PC-9 (cell line): ENCODE measurements at regions not wholly inside any gene's neighbourhood (a gene's known extent, or its start where the extent isn't known, plus 50 kb on each side); places are given as distances from the start of the nearest gene placed in this dataset.
"Not testable (repeated sequence)": the region's sequence is repeated elsewhere in the genome, so short reads cannot be mapped to it uniquely, and the experiment has no call there.

Experiments
- BruUV-seq: library from RNA; stranded (reverse); fragments of 400-500 nt; replicated peaks from 2 replicates; lab custom pipeline; 2021; lab: Mats Ljungman, UMichigan
- CTCF ChIA-PET: fragments of 300-600 bp; sonication (Branson Sonifier 250); formaldehyde crosslinking; loops from one replicate; lab custom pipeline; 2022; ENCODE audit warnings: antibody characterized with exemption; lab: Charles Lee
- POLR2A ChIA-PET: fragments of 300-600 bp; sonication (Branson Sonifier 250); formaldehyde crosslinking; loops from one replicate; lab custom pipeline; 2022; ENCODE audit warnings: antibody characterized with exemption; ENCODE audit not compliant: unreplicated experiment; lab: Charles Lee
- DNase-seq, 2 experiments: peaks; one replicate each; pipeline versions ENCODE4 v3.0.0 to v3.0.0-alpha.2; 2015 to 2022; ENCODE audit warnings: mixed read lengths in 1 of 2
- H2AFZ ChIP-seq: fragments of 200-600 bp; sonication (generic); 2 replicates; pipeline ENCODE4 v1.8.1; 2017; ENCODE audit warnings: antibody characterized with exemption
- H3F3A ChIP-seq: fragments of 200-600 bp; sonication (generic); 2 replicates; pipeline ENCODE4 v1.8.1; 2017; ENCODE audit warnings: antibody characterized with exemption, mild to moderate bottlenecking, low read depth; ENCODE audit not compliant: insufficient read depth
- H3K27ac ChIP-seq: fragments of 200-600 bp; sonication (generic); 2 replicates; pipeline ENCODE4 v1.6.1; 2016; ENCODE audit warnings: mixed run types
- H3K27me3 ChIP-seq: fragments of 200-600 bp; sonication (generic); 2 replicates; pipeline ENCODE4 v1.6.1; 2016; ENCODE audit warnings: low read depth, mixed run types; ENCODE audit not compliant: insufficient read depth
- H3K36me3 ChIP-seq: fragments of 200-600 bp; sonication (generic); 2 replicates; pipeline ENCODE4 v1.6.1; 2016; ENCODE audit warnings: low read depth, mixed run types
- H3K4me1 ChIP-seq: fragments of 200-600 bp; sonication (generic); replicated peaks from 2 replicates; pipeline ENCODE4 v1.6.1; 2016; ENCODE audit warnings: mixed run types; ENCODE audit not compliant: insufficient read depth
- H3K4me2 ChIP-seq: fragments of 200-600 bp; sonication (generic); 2 replicates; pipeline ENCODE4 v1.6.1; 2017; ENCODE audit warnings: mixed run types
- H3K4me3 ChIP-seq: fragments of 200-600 bp; sonication (generic); 2 replicates; pipeline ENCODE4 v1.6.1; 2016; ENCODE audit warnings: mixed run types
- H3K79me2 ChIP-seq: fragments of 200-600 bp; sonication (generic); 2 replicates; pipeline ENCODE4 v1.6.1; 2017; ENCODE audit warnings: low read depth, mixed run types
- H3K9me2 ChIP-seq: fragments of 200-600 bp; sonication (generic); 2 replicates; pipeline ENCODE4 v1.8.1; 2017; ENCODE audit warnings: mild to moderate bottlenecking; ENCODE audit not compliant: insufficient read depth
- H3K9me3 ChIP-seq: fragments of 200-600 bp; sonication (generic); 2 replicates; pipeline ENCODE4 v1.8.1; 2016; ENCODE audit warnings: low read depth; ENCODE audit not compliant: insufficient read depth
- H4K20me1 ChIP-seq: fragments of 200-600 bp; sonication (generic); 2 replicates; pipeline ENCODE4 v1.8.1; 2017; ENCODE audit not compliant: insufficient read depth
- CTCF ChIP-seq: fragments of 200-600 bp; sonication (generic); conservative IDR thresholded peaks from 2 replicates; pipeline ENCODE4 v1.6.1; 2017; ENCODE audit warnings: mixed run types, antibody characterized with exemption, mild to moderate bottlenecking, moderate library complexity
- EZH2 ChIP-seq: fragments of 200-600 bp; sonication (generic); IDR thresholded peaks from 2 replicates; pipeline ENCODE4 v1.8.0; 2017; ENCODE audit warnings: antibody characterized with exemption, low read depth
- intact Hi-C: fragments of 100-400 bp; cut with micrococcal nuclease; formaldehyde crosslinking; loops from one replicate; pipeline ENCODE4 v1.10.0; 2022; ENCODE audit not compliant: unreplicated experiment

DNA sequence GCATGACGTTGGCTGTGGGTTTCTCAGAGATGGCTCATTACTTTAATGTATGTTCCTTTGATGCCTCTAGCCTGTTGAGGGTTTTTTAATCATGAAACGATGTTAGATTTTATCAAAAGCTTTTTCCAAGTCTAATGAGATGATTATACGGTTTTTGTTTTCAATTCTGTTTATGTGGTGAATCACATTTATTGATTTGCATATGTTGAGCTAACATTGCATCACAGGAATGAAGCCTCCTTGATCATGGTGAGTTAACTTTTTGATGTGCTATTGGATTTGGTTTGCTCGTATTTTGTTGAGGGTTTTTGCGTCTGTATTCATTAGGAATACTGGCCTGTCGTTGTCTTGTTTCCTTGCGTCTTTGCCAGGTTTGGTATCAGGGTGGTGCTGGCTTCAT is 52.3 kb upstream of the PTPN12 start:
- Histone ChIP-seq H3K9me2 (no peaks in the 10 kb centered on the region), H3K27ac (no peak overlapping the region), H4K20me1 (no peaks in the 10 kb centered on the region), H3K27me3 (no peaks in the 10 kb centered on the region), H3K9me3 (no peaks in the 10 kb centered on the region), H3K4me1 (peaks cover 31% of the 10 kb centered on the region), H3F3A (peaks cover 33% of the 10 kb centered on the region), H3K36me3 (no peaks in the 10 kb centered on the region), H3K79me2 (no peaks in the 10 kb centered on the region), H3K4me2 (no peak overlapping the region), H3K4me3 (no peak overlapping the region), H2AFZ (no peak overlapping the region)
- DNase-seq, result no peak
- intact Hi-C loops, result loop anchor here (5.0 kb wide), 1 partner anchor 57 kb away; no protein-coding TSS in a partner anchor
- no peak for TF ChIP-seq EZH2
- BruUV-seq, result no TSS peak
- ChIA-PET CTCF (no interaction called here), POLR2A (no interaction called here)

GRCh38 chr7:77482015-77482414 is 55.1 kb upstream of the PTPN12 start:
- H3K27me3 ChIP-seq, result no peaks in the 10 kb centered on the region
- TF ChIP-seq CTCF (no peak), EZH2 (no peak)
- peak overlapping the region; percentile 94 for H3K27ac ChIP-seq
- CTCF ChIA-PET, result no interaction called here
- H3K36me3 ChIP-seq, result no peaks in the 10 kb centered on the region
- intact Hi-C loops, result loop anchor here (1.0 to 5.0 kb wide), 3 partner anchors 55 to 71 kb away; no protein-coding TSS in a partner anchor
- H3K9me2 ChIP-seq, result no peaks in the 10 kb centered on the region
- POLR2A ChIA-PET, result no interaction called here
- H3K9me3 ChIP-seq, result no peaks in the 10 kb centered on the region
- H3F3A ChIP-seq, result peaks cover 44% of the 10 kb centered on the region
- BruUV-seq, result TSS peak; percentile 60
- H3K4me3 ChIP-seq, result 0 out of 2 replicates have a peak overlapping the region, but pooled peaks have one; percentile 3
- no peak overlapping the region for H2AFZ ChIP-seq
- H3K4me2 ChIP-seq, result peak overlapping the region; percentile 57
- peak; percentile 73 to 95 for DNase-seq
- H4K20me1 ChIP-seq, result no peaks in the 10 kb centered on the region
- no peaks in the 10 kb centered on the region for H3K79me2 ChIP-seq
- peaks cover 44% of the 10 kb centered on the region for H3K4me1 ChIP-seq

DNA sequence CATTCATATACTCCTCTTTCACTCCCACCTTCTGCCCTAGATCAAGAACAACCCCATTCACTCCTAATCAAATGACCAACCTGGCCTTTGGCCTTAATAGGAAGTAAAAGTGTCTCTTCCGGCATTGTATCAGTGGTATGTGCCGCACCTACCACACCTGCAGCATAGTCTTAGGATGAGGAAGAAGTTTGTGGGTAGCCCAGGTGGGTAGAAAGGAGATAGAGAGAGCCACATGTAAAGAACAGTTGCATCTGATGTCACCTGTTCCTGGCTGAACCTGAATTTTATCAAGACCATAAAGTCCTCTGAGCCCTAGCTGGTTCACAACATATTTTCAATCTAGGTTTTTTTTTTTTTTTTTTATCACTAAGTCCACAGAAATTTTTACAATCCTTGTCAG is 55.5 kb upstream of the PTPN12 start:
- Histone ChIP-seq H3K4me1 (peaks cover 44% of the 10 kb centered on the region), H3K27ac (peak overlapping the region; percentile 94)
- POLR2A ChIA-PET, result interaction anchor here (0.6 kb wide), 1 partner anchor 37 kb away, joined by 4 read pairs; no protein-coding TSS in a partner anchor

GRCh38 chr7:77480102-77480627 is 56.9 kb upstream of the PTPN12 start:
- Histone ChIP-seq H3K4me2 (peak overlapping the region; percentile 58), H3F3A (peaks cover 44% of the 10 kb centered on the region), H3K4me1 (peaks cover 44% of the 10 kb centered on the region), H3K27ac (peak overlapping the region; percentile 94), H3K4me3 (peak overlapping the region; percentile 11; the same call in 1 of the 2 replicates)
- H2AFZ ChIP-seq, H4K20me1 ChIP-seq, H3K79me2 ChIP-seq, H3K27me3 ChIP-seq, H3K9me2 ChIP-seq, H3K9me3 ChIP-seq, H3K36me3 ChIP-seq: not testable (repeated sequence)
- intact Hi-C loops, result loop anchor here (5.0 kb wide), 1 partner anchor 53 kb away; no protein-coding TSS in a partner anchor
- peak in 1 of 2 experiments; percentile 60 for DNase-seq
- ChIA-PET POLR2A (interaction anchor here (1.1 kb wide), 1 partner anchor 71 kb away, joined by 5 read pairs; no protein-coding TSS in a partner anchor), CTCF (interaction anchor here (0.6 kb wide), 1 partner anchor 20 kb away, joined by 4 read pairs; no protein-coding TSS in a partner anchor)
- TSS peak; percentile 48 for BruUV-seq

More for the DNA sequence above, 55.5 kb upstream of the PTPN12 start:
- peak overlapping the region; percentile 57 for H3K4me2 ChIP-seq
- no peaks in the 10 kb centered on the region for H3K9me2 ChIP-seq
- no peak for TF ChIP-seq CTCF
- no peak for TF ChIP-seq EZH2
- no peak overlapping the region for H3K4me3 ChIP-seq
- no peak overlapping the region for H2AFZ ChIP-seq
- no peaks in the 10 kb centered on the region for H3K9me3 ChIP-seq
- H3K79me2 ChIP-seq, result no peaks in the 10 kb centered on the region
- DNase-seq, result peak; percentile 59 to 95
- no peaks in the 10 kb centered on the region for H3K36me3 ChIP-seq
- CTCF ChIA-PET, result no interaction called here
- no peaks in the 10 kb centered on the region for H4K20me1 ChIP-seq
- BruUV-seq, result no TSS peak
- H3F3A ChIP-seq, result peaks cover 44% of the 10 kb centered on the region
- intact Hi-C loops, result loop anchor here (1.0 to 5.0 kb wide), 3 partner anchors 54 to 71 kb away; no protein-coding TSS in a partner anchor
- H3K27me3 ChIP-seq, result no peaks in the 10 kb centered on the region
